ENCODE measurements at regions not wholly inside any gene's neighbourhood (a gene's known extent, or its start where the extent isn't known, plus 50 kb on each side); places are given as distances from the start of the nearest gene placed in this dataset.

DNA sequence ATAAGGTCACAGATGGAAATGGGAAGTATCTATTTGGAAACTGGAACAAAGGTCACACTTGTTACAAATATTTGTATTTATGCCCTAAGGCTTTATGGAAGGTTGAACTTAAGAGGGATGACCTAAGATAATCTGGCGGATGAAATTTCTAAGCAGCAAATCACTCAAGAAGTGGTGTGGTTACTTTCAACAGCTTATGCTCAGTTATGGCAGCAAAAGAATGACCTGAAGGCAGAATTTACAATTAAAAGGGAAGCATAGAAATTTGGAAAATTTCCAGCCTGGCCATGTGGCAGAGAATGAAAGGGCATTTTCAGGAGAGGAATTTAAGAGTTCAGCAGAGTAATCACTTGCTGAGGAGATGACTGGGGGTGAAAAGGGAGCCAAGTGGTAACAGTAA, 95.8 kb upstream of the TNS3 start:
- TF ChIP-seq, protein P1, sequence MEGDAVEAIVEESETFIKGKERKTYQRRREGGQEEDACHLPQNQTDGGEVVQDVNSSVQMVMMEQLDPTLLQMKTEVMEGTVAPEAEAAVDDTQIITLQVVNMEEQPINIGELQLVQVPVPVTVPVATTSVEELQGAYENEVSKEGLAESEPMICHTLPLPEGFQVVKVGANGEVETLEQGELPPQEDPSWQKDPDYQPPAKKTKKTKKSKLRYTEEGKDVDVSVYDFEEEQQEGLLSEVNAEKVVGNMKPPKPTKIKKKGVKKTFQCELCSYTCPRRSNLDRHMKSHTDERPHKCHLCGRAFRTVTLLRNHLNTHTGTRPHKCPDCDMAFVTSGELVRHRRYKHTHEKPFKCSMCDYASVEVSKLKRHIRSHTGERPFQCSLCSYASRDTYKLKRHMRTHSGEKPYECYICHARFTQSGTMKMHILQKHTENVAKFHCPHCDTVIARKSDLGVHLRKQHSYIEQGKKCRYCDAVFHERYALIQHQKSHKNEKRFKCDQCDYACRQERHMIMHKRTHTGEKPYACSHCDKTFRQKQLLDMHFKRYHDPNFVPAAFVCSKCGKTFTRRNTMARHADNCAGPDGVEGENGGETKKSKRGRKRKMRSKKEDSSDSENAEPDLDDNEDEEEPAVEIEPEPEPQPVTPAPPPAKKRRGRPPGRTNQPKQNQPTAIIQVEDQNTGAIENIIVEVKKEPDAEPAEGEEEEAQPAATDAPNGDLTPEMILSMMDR (IDR thresholded peaks at IDR 0.05): no peak
- no peak for ATAC-seq
- Histone ChIP-seq H3K4me3 (no peak overlapping the region), H3K36me3 (ENCODE audit: low read depth) (no peaks in the 10 kb centered on the region), H3K9me3 (no peaks in the 10 kb centered on the region), H3K4me1 (ENCODE audit: low read depth) (no peaks in the 10 kb centered on the region)
- DNase-seq: no peak
- intact Hi-C loops (cut with DNase I, micrococcal nuclease): no loop called here

DNA sequence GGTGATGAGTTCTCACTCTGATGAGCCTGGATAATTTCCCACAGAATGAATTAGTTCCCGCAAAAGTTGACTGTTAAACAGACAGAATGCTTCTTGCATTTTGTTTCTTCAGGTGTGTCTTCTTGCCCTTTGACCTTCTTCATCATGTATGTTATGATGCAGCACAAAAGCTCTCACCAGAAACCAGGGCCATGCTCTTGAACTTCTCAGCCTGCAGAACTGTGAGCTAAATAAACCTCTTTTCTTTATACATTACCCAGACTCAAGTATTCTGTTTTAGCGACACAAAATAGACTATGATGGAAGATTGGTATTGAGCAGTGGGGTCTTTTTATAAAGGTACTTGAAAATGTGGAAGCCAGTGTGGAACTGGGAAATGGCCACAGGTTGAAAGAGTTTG, 95.2 kb upstream of the TNS3 start:
- TF ChIP-seq, protein P1 (IDR thresholded peaks at IDR 0.05): no peak
- no peak overlapping the region for H3K4me3 ChIP-seq
- no peaks in the 10 kb centered on the region for H3K4me1 ChIP-seq (ENCODE audit: low read depth)
- intact Hi-C loops (cut with DNase I, micrococcal nuclease): no loop called here
- no peak for DNase-seq
- no peak for ATAC-seq
- no peaks in the 10 kb centered on the region for H3K36me3 ChIP-seq (ENCODE audit: low read depth)
- no peaks in the 10 kb centered on the region for H3K9me3 ChIP-seq

DNA sequence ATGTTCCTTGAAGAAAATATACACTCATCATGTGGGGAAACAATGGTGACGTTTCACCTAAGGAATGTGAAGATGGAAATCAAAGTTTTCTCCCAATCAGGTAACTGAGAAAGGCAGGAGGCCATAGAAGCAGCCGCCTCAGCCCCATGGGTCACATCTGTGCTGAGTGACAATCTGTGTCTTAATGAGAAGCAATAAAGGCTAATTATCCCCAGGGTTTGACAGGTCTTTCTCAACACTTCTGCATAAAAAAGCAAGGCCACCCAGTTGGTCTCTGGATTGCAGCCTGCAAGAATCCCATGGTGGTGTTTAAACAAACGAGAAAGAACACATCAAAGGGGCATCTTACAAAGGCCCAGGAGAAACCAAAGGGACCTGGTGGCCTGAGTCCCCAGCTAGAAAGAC, 91.1 kb upstream of the TNS3 start:
- H3K9me3 ChIP-seq: no peaks in the 10 kb centered on the region
- ATAC-seq (no peak), DNase-seq (no peak)
- H3K36me3 ChIP-seq (ENCODE audit: low read depth): no peaks in the 10 kb centered on the region
- H3K4me1 ChIP-seq (ENCODE audit: low read depth): no peaks in the 10 kb centered on the region
- intact Hi-C loops (cut with DNase I, micrococcal nuclease): no loop called here
- TF ChIP-seq, protein P1 (IDR thresholded peaks at IDR 0.05): no peak
- H3K4me3 ChIP-seq: no peak overlapping the region

DNA sequence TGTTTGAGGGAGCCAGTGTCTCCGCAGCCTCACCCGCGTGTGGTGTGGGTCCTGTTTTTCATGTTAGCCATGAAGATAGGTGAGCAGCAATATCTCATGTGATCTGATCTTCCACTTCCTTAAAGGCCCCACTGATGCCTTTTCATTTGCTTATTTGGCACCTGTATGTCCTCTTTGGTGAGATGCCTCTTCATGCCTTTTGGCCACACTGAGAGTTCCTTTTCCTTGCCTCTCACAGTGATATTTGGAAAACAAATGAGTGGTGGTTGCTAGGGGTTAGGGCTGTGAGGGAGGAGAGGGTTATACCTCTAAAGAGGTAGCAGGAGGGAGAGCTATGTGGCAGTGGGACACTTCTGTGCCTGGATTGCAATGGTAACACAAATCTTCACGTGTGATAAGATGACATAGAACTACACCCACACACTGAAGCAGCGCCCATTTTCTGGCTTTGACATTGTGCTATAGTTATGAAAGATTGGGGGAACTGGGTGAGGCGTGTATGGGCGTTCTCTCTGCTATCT, 90.4 kb upstream of the TNS3 start:
- Histone ChIP-seq H3K36me3 (ENCODE audit: low read depth) (no peaks in the 10 kb centered on the region), H3K4me1 (ENCODE audit: low read depth) (no peaks in the 10 kb centered on the region), H3K9me3 (no peaks in the 10 kb centered on the region), H3K4me3 (no peak overlapping the region)
- TF ChIP-seq, protein P1 (IDR thresholded peaks at IDR 0.05): no peak
- intact Hi-C loops (cut with DNase I, micrococcal nuclease): no loop called here
- ATAC-seq: peak; percentile 23
- DNase-seq: no peak

DNA sequence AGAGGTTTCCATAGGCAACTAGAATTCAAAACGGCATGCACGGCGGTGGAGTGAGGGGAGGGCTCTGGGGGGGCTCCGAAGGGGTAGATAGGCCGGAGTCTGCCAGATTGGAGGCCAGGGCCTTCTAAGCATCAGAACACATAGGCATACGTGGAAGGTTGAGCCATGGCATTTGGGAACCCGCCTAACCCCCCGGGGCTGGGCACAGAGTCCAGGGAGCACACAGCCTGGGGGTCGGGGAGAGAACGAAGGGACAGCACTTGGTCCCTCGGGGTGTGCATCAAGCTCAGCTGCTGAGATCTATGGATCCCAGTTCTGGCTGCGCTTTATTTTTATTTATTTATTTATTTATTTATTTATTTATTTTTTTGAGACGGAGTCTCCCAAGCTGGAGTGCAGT, 89.4 kb upstream of the TNS3 start:
- DNase-seq: no peak
- Histone ChIP-seq H3K4me3 (no peak overlapping the region), H3K36me3 (ENCODE audit: low read depth) (no peaks in the 10 kb centered on the region), H3K4me1 (ENCODE audit: low read depth) (no peaks in the 10 kb centered on the region), H3K9me3 (no peaks in the 10 kb centered on the region)
- intact Hi-C loops (cut with DNase I, micrococcal nuclease): no loop called here
- ATAC-seq: no peak
- TF ChIP-seq, protein P1 (IDR thresholded peaks at IDR 0.05): no peak

DNA sequence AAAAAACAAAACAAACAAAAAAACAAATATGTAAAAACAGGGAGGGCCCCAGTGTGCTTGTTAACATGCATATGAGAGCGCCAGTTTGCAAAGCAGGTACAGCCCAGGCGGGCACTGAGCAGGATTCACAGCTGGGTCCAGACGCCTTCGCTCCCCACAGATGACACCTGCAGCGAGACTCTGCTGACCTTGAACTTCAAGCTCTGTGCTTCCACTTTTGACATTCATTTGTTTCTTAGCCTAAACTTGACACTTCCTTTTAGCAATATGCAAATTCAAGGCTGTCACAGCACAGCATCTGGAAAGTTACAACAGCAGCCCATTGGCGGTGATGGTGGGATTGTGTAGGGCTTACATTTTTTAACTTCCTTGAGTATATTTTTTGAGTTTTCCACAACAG, 88.8 kb upstream of the TNS3 start:
- TF ChIP-seq, protein P1 (IDR thresholded peaks at IDR 0.05): no peak
- Histone ChIP-seq H3K36me3 (ENCODE audit: low read depth) (no peaks in the 10 kb centered on the region), H3K9me3 (no peaks in the 10 kb centered on the region), H3K4me3 (no peak overlapping the region), H3K4me1 (ENCODE audit: low read depth) (no peaks in the 10 kb centered on the region)
- DNase-seq (peak; percentile 24 to 70 (median 43)), ATAC-seq (peak; percentile 71)
- intact Hi-C loops (cut with DNase I, micrococcal nuclease): no loop called here
